RWPE1 (cell line): ENCODE measurements at regions not wholly inside any gene's neighbourhood (a gene's known extent, or its start where the extent isn't known, plus 50 kb on each side); places are given as distances from the start of the nearest gene placed in this dataset.

ENCODE experiments used
- CTCF ChIA-PET: fragments of 350-600 bp; sonication (Branson Sonifier 250); formaldehyde crosslinking; extraction: SDS; loops from one replicate; lab custom pipeline; 2021; lab: Yijun Ruan, JAX
- POLR2A ChIA-PET: fragments of 400-600 bp; formaldehyde crosslinking; extraction: SDS; loops from one replicate; lab custom pipeline; 2020; ENCODE audit warnings: antibody characterized with exemption; ENCODE audit not compliant: low non-redundant PET; lab: Yijun Ruan, JAX
- DNase-seq: peaks from one replicate; pipeline ENCODE4 v3.0.0; 2012; ENCODE audit warnings: low spot score
- H3K27ac ChIP-seq: fragments of 450-650 bp; 2 replicates; pipeline ENCODE4 v1.5.1; 2017
- CTCF ChIP-seq: fragments of 450-650 bp; conservative IDR thresholded peaks from 2 replicates; pipeline ENCODE4 v1.5.1; 2017; ENCODE audit warnings: low read depth, mild to moderate bottlenecking

- no peak overlapping the region for H3K27ac ChIP-seq
- ChIA-PET CTCF (interaction anchor here (0.6 kb wide), 1 partner anchor 65 kb away, joined by 5 read pairs; no protein-coding TSS in a partner anchor), POLR2A (no interaction called here)
- DNase-seq = no peak
- no peak for TF ChIP-seq CTCF
Measured at GRCh38 chr12:107394693-107395092, 290.9 kb upstream of the PWP1 start.

DNA sequence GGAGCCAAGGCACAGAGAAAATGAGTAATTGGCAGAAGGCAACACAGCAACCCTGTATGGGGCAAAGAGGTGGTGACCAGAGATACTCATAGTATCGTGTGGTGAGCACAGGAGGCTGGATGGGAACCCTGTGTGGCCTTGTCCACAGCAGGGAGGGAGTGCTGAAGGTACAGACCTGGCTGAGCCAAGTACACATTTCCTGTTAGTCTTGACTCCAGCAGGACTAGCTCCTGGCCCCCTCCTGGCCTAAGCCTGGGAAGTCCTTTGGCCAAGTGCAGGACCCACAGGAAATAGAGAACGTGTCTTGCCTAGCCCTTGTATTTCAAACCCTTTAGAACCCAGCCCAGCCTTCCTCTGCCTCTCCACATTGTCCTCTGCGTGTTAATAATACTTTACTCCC, 289.8 kb upstream of the PWP1 start:
- POLR2A ChIA-PET = no interaction called here
- TF ChIP-seq CTCF = no peak
- peak overlapping the region; percentile 29 for H3K27ac ChIP-seq
- CTCF ChIA-PET = interaction anchor here (0.6 to 1.2 kb wide), 3 partner anchors 43 to 72 kb away, joined by 3 to 4 read pairs (median 3); no protein-coding TSS in a partner anchor
- DNase-seq = no peak

DNA sequence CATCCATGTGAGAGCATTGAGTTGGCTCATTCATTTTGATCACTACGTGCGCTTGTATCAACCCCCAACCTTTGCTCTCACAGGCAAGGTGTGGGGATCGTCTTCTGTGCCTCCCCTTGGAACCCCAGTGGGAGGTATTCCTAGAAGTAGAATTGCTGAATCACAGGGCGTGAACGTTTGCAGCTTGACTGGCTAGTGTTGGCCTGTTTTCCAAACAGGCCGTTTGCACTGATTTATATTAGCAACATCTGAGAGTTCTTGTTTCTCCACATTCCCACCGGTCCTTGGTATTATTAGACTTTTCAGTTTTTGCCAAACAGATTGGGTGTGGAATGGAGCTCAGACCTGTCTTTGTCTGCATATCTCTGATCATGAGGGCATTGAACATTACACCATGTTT, 288.6 kb upstream of the PWP1 start:
- ChIA-PET POLR2A (no interaction called here), CTCF (interaction anchor here (0.7 to 1.2 kb wide), 2 partner anchors 73 to 77 kb away, joined by 3 read pairs; no protein-coding TSS in a partner anchor)
- peak overlapping the region; percentile 33; the same call in 1 of the 2 replicates for H3K27ac ChIP-seq
- DNase-seq = no peak
- no peak for TF ChIP-seq CTCF

DNA sequence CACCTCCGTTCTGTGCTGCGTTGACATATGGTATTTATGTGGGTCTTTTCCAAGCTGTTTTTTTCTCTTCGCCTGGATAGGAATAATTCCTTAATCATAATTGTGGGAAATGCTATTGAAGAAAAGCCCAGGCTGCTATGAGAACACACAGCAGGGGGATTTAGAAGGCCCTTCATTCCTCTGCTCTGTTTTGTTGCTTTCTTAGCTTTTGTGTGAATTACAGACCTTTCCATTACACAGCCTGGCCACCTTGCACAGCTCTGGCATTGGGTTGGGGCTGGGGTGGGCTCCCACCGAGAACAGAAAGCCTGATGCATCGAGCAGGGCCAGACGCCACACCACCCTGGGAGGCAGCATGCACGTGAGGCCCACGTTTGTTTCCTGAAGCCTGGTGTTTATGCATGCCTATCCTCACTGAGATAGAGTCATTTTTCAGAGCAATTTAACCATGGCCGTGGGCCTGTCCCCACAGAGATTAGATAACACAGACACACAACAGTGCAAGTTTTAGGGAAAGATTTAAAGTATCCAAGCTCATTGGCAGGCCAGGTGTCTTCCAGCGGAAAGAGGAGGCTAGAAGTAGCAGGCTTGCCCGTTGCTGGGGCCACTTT, 287.6 kb upstream of the PWP1 start:
- H3K27ac ChIP-seq = peak overlapping the region; percentile 44; the same call in 1 of the 2 replicates
- ChIA-PET CTCF (no interaction called here), POLR2A (no interaction called here)
- no peak for DNase-seq
- TF ChIP-seq CTCF = no peak

DNA sequence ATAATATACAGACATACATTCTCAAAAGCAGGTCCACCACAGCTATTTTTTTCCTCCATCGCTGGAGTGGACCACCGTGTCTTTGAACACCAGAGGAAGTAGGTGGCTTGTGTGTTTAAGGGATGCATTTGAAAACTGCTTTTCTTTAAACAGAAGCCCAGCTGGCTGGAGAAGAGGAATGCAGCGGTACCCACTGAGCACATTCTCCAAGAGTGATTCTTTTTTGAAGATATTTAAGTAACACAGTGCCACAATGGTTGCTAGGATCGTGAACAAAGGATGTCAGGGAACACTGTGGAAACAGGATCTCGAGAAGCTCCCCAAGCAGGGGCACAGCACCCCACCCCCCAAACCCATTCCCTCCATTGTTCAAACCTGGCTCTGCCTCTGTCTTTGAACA, 286.6 kb upstream of the PWP1 start:
- no peak for DNase-seq
- no peak overlapping the region for H3K27ac ChIP-seq
- ChIA-PET POLR2A (no interaction called here), CTCF (no interaction called here)
- TF ChIP-seq CTCF = no peak

GRCh38 chr12:107400686-107401447, 284.7 kb upstream of the PWP1 start:
- peak overlapping the region; percentile 34; the same call in 1 of the 2 replicates for H3K27ac ChIP-seq
- DNase-seq = no peak
- ChIA-PET CTCF (no interaction called here), POLR2A (no interaction called here)
- TF ChIP-seq CTCF = no peak
